Astrocyte of the cerebellum (primary cell): ENCODE measurements at regions not wholly inside any gene's neighbourhood (a gene's known extent, or its start where the extent isn't known, plus 50 kb on each side); places are given as distances from the start of the nearest gene placed in this dataset.
"Not testable (repeated sequence)": the region's sequence is repeated elsewhere in the genome, so short reads cannot be mapped to it uniquely, and the experiment has no call there.

Experiments
- DNase-seq: peaks from one replicate; pipeline ENCODE4 v3.0.0-alpha.2; 2011; ENCODE audit warnings: low read depth
- H3K4me3 ChIP-seq: 2 replicates; pipeline ENCODE4 v1.5.1; 2011; ENCODE audit warnings: mild to moderate bottlenecking, low read depth, low read length, moderate library complexity
- in situ Hi-C: cut with HindIII; loops from 2 replicates; pipeline ENCODE4 v1.10.0; 2017; ENCODE audit warnings: low sequenced_read_pairs
- TF ChIP-seq, protein P1 (sequence below): IDR thresholded peaks from 2 replicates; pipeline ENCODE4 v1.5.1; 2012; ENCODE audit warnings: low read length, low read depth, moderate library complexity, mild to moderate bottlenecking; ENCODE audit errors: missing control alignments

DNA sequence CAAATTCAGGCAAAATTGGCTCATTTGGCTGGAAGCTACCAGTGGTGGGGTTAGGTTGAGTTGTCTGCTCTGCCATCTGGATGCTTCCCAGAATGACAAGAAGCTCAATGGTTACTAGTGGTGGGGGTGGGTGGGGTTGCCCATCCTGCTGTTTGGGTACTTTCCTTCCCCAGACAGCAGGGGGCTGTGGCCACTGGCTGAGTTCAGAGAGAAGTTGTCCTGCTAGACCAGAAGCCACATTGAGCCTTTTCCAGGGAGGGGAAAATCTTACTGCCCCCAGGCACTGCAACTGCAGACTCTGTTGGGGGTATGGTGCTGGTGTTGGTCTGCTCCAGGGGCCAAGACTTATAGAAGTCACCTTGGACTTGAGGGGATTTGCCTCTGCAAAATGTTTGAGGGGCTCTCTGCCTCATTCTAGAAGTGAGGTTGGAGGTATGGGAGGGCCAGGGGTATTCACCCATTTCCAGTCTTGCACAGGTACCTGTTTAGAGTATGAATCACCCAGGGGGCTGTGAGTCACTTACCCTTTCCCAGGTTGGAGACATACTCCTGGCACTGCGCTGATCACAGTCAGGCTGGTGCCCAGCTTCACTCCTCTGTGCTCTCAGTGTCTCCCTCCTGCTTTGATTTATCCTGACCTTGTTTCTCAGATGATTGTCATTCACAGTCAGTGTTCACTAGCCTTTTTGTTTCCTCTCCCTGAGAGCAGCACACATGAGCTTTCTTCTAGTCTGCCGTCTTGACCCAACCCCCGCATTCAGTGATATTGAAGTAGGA is 89.1 kb upstream of the NEGR1 start:
- in situ Hi-C loops = no loop called here
- TF ChIP-seq, protein P1, sequence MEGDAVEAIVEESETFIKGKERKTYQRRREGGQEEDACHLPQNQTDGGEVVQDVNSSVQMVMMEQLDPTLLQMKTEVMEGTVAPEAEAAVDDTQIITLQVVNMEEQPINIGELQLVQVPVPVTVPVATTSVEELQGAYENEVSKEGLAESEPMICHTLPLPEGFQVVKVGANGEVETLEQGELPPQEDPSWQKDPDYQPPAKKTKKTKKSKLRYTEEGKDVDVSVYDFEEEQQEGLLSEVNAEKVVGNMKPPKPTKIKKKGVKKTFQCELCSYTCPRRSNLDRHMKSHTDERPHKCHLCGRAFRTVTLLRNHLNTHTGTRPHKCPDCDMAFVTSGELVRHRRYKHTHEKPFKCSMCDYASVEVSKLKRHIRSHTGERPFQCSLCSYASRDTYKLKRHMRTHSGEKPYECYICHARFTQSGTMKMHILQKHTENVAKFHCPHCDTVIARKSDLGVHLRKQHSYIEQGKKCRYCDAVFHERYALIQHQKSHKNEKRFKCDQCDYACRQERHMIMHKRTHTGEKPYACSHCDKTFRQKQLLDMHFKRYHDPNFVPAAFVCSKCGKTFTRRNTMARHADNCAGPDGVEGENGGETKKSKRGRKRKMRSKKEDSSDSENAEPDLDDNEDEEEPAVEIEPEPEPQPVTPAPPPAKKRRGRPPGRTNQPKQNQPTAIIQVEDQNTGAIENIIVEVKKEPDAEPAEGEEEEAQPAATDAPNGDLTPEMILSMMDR = no peak
- DNase-seq = no peak
- no peak overlapping the region for H3K4me3 ChIP-seq

DNA sequence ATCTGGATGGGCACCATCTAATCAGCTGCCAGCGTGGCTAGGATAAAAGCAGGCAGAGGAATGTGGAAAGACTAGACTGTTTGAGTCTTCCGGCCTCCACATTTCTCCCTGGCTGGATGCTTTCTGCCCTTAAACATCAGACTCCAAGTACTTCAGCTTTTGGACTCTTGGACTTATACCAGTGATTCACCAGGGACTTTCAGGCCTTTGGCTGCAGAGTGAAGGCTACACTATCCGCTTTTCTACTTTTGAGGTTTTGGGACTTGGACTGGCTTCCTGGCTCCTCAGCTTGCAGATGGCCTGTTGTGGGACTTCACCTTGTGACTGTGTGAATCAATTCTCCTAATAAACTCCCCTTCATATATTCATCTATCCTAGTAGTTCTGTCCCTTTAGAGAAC is 88.5 kb upstream of the NEGR1 start:
- DNase-seq, in situ Hi-C loops, H3K4me3 ChIP-seq: not testable (repeated sequence)

DNA sequence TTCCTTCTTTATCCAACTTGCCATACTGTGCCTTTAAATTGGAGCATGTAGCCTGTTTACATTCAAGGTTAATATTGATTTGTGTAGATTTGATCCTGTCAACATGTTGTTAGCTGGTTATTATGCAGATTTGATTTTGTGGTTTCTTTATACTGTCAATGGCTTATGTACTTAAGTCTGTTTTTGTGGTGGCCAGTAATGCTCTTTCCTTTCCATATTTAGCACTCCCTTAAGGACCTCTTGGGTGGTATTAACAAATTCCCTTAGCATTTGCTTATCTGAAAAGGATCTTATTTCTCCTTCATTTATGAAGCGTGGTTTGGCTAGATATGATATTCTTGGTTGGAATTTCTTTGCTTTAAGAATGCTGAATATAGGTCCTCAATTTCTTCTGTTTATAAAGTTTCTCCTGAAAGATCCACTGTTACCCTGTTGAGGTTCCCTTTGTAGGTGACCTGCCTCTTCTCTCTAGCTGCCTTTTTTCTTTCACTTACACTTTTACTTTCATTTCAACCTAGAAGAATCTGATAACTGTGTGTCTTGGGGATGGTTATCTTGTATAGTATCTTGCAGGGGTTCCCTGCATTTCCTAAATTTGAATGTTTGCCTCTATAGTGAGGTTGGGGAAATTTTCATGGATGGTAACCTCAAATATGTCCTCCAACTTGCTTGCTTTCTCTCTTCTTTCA is 86.9 kb upstream of the NEGR1 start:
- H3K4me3 ChIP-seq = no peak overlapping the region
- DNase-seq = peak; percentile 12
- TF ChIP-seq, protein P1 = no peak
- in situ Hi-C loops = no loop called here

DNA sequence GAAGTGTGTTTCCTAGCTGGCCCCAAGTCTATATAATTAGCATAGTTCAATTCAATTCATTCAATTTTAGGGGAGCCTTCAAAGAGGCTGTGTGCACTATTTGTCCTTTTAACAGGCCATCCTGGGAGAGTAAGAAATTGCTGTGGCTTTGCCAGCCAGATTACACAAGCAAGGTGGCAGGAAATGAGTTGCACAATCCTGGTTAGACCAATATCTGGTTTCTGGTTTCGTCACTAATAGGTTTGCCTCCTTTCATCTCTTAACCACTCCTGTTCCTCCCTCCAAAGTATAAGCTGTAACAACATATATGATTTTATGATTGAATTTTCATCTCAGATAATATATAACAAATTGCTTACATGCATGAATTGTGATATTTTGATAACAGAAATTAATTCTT is 84.1 kb upstream of the NEGR1 start:
- peak; percentile 42 for DNase-seq
- no peak overlapping the region for H3K4me3 ChIP-seq
- in situ Hi-C loops = no loop called here
- TF ChIP-seq, protein P1 = no peak

DNA sequence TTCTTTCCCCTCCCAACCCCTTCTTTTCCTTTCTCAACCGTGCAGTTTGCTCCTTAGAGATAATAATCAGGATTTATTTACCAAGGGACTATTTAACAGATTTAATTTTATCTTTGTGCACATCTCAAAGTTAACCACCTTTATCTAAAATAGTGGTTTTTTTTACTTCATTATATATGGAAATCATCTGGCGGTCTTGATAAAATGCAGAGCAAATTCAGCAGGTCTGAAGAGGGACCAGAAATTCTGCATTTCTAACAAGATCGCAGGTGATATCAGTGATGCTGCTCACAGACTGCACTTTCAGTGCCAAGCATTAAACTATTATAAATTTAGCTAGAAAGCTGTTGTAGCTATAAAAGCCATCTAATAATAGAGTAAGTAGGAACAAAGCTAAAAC is 83.4 kb upstream of the NEGR1 start:
- in situ Hi-C loops = no loop called here

DNA sequence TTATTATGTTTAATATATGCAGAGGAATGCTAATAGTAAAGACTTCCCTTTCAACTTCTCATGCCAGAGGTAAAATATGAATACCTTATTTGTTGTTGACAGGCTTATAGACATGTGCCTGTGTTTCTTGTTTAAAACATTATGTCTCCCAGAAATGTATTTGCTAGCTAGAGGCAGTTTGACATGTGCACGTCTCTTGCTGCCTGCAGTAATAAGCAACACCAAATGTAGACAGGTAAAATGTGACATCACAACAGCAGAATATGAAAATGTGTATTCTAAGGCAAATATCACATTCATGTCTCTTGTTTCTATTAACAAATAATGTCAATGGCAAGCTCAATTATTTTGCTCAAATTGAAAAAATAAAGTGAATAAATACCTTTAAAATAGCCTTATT is 80.2 kb upstream of the NEGR1 start:
- in situ Hi-C loops = no loop called here
- DNase-seq = no peak
- H3K4me3 ChIP-seq = no peak overlapping the region
- TF ChIP-seq, protein P1 = no peak

More for the DNA sequence above, 83.4 kb upstream of the NEGR1 start:
- H3K4me3 ChIP-seq = no peak overlapping the region
- no peak for DNase-seq
- TF ChIP-seq, protein P1 = no peak

DNA sequence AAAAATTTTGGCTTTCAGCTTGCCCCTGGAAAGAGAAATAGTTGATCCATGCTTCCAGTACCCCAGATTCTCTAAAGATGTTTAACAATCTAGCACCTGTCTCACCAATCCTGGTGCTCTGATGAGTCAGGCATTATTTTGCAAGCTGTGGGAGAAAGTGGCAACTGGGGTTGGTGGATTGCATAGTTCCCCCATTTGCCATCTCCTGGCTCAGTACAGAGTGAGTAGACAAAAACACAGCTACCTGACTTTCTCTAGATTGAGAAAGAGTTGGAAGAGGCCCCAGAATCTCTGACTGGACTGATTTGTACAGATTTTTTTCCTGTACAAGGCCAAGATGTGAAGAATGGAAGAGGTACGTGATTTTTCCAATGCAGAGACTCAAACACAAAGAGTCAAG is 75.1 kb upstream of the NEGR1 start:
- TF ChIP-seq, protein P1 = no peak
- DNase-seq = no peak
- in situ Hi-C loops = no loop called here
- H3K4me3 ChIP-seq = no peak overlapping the region
